GM06990 (cell line): ENCODE measurements at regions not wholly inside any gene's neighbourhood (a gene's known extent, or its start where the extent isn't known, plus 50 kb on each side); places are given as distances from the start of the nearest gene placed in this dataset.

Source experiments
- DNase-seq: peaks from one replicate; pipeline ENCODE4 v3.0.0-alpha.2; 2011; ENCODE audit not compliant: insufficient read length; ENCODE audit errors: extremely low read depth
- H3K27me3 ChIP-seq: replicated peaks from 2 replicates; pipeline ENCODE4 v1.6.0; 2011; ENCODE audit warnings: low read length; ENCODE audit not compliant: control insufficient read depth, insufficient read depth
- H3K36me3 ChIP-seq: 2 replicates; pipeline ENCODE4 v1.5.1; 2011; ENCODE audit warnings: low read length; ENCODE audit not compliant: control insufficient read depth, insufficient read depth
- H3K4me3 ChIP-seq: replicated peaks from 2 replicates; pipeline ENCODE4 v1.5.1; 2011; ENCODE audit warnings: low read depth, mild to moderate bottlenecking, control low read depth, low read length
- CTCF ChIP-seq: IDR thresholded peaks from 2 replicates; pipeline ENCODE4 v1.5.1; 2011; ENCODE audit warnings: low read length, control low read depth, mild to moderate bottlenecking, inconsistent platforms; ENCODE audit not compliant: insufficient read depth, poor library complexity, severe bottlenecking

- DNase-seq = no peak
- Histone ChIP-seq H3K4me3 (no peak overlapping the region), H3K27me3 (no peaks in the 10 kb centered on the region), H3K36me3 (no peaks in the 10 kb centered on the region)
- no peak for TF ChIP-seq CTCF
Observed at GRCh38 chr2:196444442-196444841, 195.1 kb upstream of the CCDC150 start.

GRCh38 chr2:196445991-196446390 lies 193.5 kb upstream of the CCDC150 start:
- Histone ChIP-seq H3K4me3 (no peak overlapping the region), H3K27me3 (no peaks in the 10 kb centered on the region), H3K36me3 (no peaks in the 10 kb centered on the region)
- no peak for TF ChIP-seq CTCF
- no peak for DNase-seq

GRCh38 chr2:196448407-196449079 lies 191.0 kb upstream of the CCDC150 start:
- no peaks in the 10 kb centered on the region for H3K27me3 ChIP-seq
- TF ChIP-seq CTCF = no peak
- no peak overlapping the region for H3K4me3 ChIP-seq
- DNase-seq = no peak
- H3K36me3 ChIP-seq = no peaks in the 10 kb centered on the region

GRCh38 chr2:196449083-196449482 lies 190.4 kb upstream of the CCDC150 start:
- Histone ChIP-seq H3K4me3 (no peak overlapping the region), H3K36me3 (no peaks in the 10 kb centered on the region), H3K27me3 (no peaks in the 10 kb centered on the region)
- TF ChIP-seq CTCF = no peak
- peak; percentile 56 for DNase-seq

- H3K4me3 ChIP-seq = no peak overlapping the region
- no peaks in the 10 kb centered on the region for H3K36me3 ChIP-seq
- no peak for DNase-seq
- TF ChIP-seq CTCF = no peak
- no peaks in the 10 kb centered on the region for H3K27me3 ChIP-seq
Observed at GRCh38 chr2:196452758-196453157, 186.8 kb upstream of the CCDC150 start.

GRCh38 chr2:196453613-196454047 lies 185.9 kb upstream of the CCDC150 start:
- DNase-seq = no peak
- Histone ChIP-seq H3K4me3 (no peak overlapping the region), H3K27me3 (no peaks in the 10 kb centered on the region), H3K36me3 (no peaks in the 10 kb centered on the region)
- peak; percentile 74 for TF ChIP-seq CTCF
